Gastroesophageal sphincter (tissue), 3 donors: ENCODE measurements at regions not wholly inside any gene's neighbourhood (a gene's known extent, or its start where the extent isn't known, plus 50 kb on each side); places are given as distances from the start of the nearest gene placed in this dataset.

Source experiments
- CTCF ChIP-seq, 4 experiments: fragments of 200-600 bp in 2 of 4; fragments of 450-650 bp in 2 of 4; sonication (generic) in 1 of 4; IDR thresholded peaks; one replicate each; pipeline ENCODE4 v1.5.1; 2017 to 2019; ENCODE audit warnings: antibody characterized with exemption in 4 of 4, mild to moderate bottlenecking in 2 of 4, moderate library complexity in 2 of 4
- EP300 ChIP-seq: sonication (generic); formaldehyde crosslinking; IDR thresholded peaks from one replicate; pipeline ENCODE4 v1.6.1; 2017; ENCODE audit warnings: antibody characterized with exemption, mild to moderate bottlenecking
- POLR2A ChIP-seq, 2 donors: fragments of 450-650 bp; IDR thresholded peaks; one replicate each; pipeline ENCODE4 v1.6.1; 2017; ENCODE audit warnings: antibody characterized with exemption in 2 of 2, mild to moderate bottlenecking in 2 of 2, moderate library complexity in 1 of 2
- POLR2AphosphoS5 ChIP-seq: sonication (generic); formaldehyde crosslinking; IDR thresholded peaks from one replicate; pipeline ENCODE4 v1.6.1; 2017; ENCODE audit warnings: antibody characterized with exemption

GRCh38 chr3:182704926-182705325, 88.4 kb upstream of the ATP11B start:
- TF ChIP-seq CTCF (IDR thresholded peaks at IDR 0.05): no peak
- no peak for TF ChIP-seq POLR2AphosphoS5
- TF ChIP-seq POLR2A (IDR thresholded peaks at IDR 0.05): no peak
- no peak for TF ChIP-seq EP300
